Erythroblast (primary cell): ENCODE measurements at regions not wholly inside any gene's neighbourhood (a gene's known extent, or its start where the extent isn't known, plus 50 kb on each side); places are given as distances from the start of the nearest gene placed in this dataset.
"Not testable (repeated sequence)": the region's sequence is repeated elsewhere in the genome, so short reads cannot be mapped to it uniquely, and the experiment has no call there.

Source experiments
- GATA1 ChIP-seq: IDR thresholded peaks from 2 replicates; pipeline ENCODE4 v1.6.1; 2011; ENCODE audit warnings: low read depth, mild to moderate bottlenecking, control low read depth, low read length, moderate library complexity
- POLR2A ChIP-seq: IDR thresholded peaks from 2 replicates; pipeline ENCODE4 v1.6.1; 2011; ENCODE audit warnings: mild to moderate bottlenecking, low read length

- TF ChIP-seq POLR2A, GATA1: not testable (repeated sequence)
These were observed 1667.9 kb upstream of the DEFB115 start for GRCh38 chr20:29589530-29589929.
